GM18520 (cell line): ENCODE measurements at regions not wholly inside any gene's neighbourhood (a gene's known extent, or its start where the extent isn't known, plus 50 kb on each side); places are given as distances from the start of the nearest gene placed in this dataset.

Experiments
- ATAC-seq: cut with Tn5 transposase; IDR thresholded peaks from one replicate; pipeline ENCODE4 v1.9.1; 2021; ENCODE audit not compliant: unreplicated experiment

GRCh38 chr5:143992496-143992895 lies 178.0 kb downstream of the YIPF5 start:
- no peak for ATAC-seq

GRCh38 chr5:144002876-144003275 lies 167.6 kb downstream of the YIPF5 start:
- no peak for ATAC-seq

GRCh38 chr5:144003636-144004035 lies 166.8 kb downstream of the YIPF5 start:
- no peak for ATAC-seq

- no peak for ATAC-seq
Measured at GRCh38 chr5:144004146-144004545, 166.3 kb downstream of the YIPF5 start.

GRCh38 chr5:144004751-144005150 lies 165.7 kb downstream of the YIPF5 start:
- ATAC-seq, result no peak

GRCh38 chr5:144009116-144009515 lies 161.3 kb downstream of the YIPF5 start:
- ATAC-seq, result no peak

GRCh38 chr5:144011388-144011787 lies 159.1 kb downstream of the YIPF5 start:
- no peak for ATAC-seq

GRCh38 chr5:144013816-144014215 lies 156.6 kb downstream of the YIPF5 start:
- no peak for ATAC-seq

GRCh38 chr5:144015961-144016360 lies 154.5 kb downstream of the YIPF5 start:
- ATAC-seq, result no peak

- ATAC-seq, result no peak
Measured at GRCh38 chr5:144017119-144017518, 153.3 kb downstream of the YIPF5 start.

- ATAC-seq, result no peak
Measured at GRCh38 chr5:144017631-144018030, 152.8 kb downstream of the YIPF5 start.

GRCh38 chr5:144024090-144024489 lies 146.4 kb downstream of the YIPF5 start:
- no peak for ATAC-seq

GRCh38 chr5:144024545-144024944 lies 145.9 kb downstream of the YIPF5 start:
- ATAC-seq, result no peak

- no peak for ATAC-seq
Measured at GRCh38 chr5:144026286-144026685, 144.2 kb downstream of the YIPF5 start.

- ATAC-seq, result no peak
Measured at GRCh38 chr5:144028058-144028457, 142.4 kb downstream of the YIPF5 start.

GRCh38 chr5:144028636-144029035 lies 141.8 kb downstream of the YIPF5 start:
- no peak for ATAC-seq

- ATAC-seq, result no peak
Measured at GRCh38 chr5:144030904-144031303, 139.6 kb downstream of the YIPF5 start.

- no peak for ATAC-seq
Measured at GRCh38 chr5:144032375-144032774, 138.1 kb downstream of the YIPF5 start.

GRCh38 chr5:144033486-144033885 lies 137.0 kb downstream of the YIPF5 start:
- ATAC-seq, result no peak

- no peak for ATAC-seq
Measured at GRCh38 chr5:144035046-144035740, 135.3 kb downstream of the YIPF5 start.

GRCh38 chr5:144036476-144036875 lies 134.0 kb downstream of the YIPF5 start:
- no peak for ATAC-seq

- no peak for ATAC-seq
Measured at GRCh38 chr5:144040615-144041305, 129.7 kb downstream of the YIPF5 start.

- ATAC-seq, result no peak
Measured at GRCh38 chr5:144042156-144042555, 128.3 kb downstream of the YIPF5 start.
